SIG-M5 (cell line): ENCODE measurements at regions not wholly inside any gene's neighbourhood (a gene's known extent, or its start where the extent isn't known, plus 50 kb on each side); places are given as distances from the start of the nearest gene placed in this dataset.
"Not testable (repeated sequence)": the region's sequence is repeated elsewhere in the genome, so short reads cannot be mapped to it uniquely, and the experiment has no call there.

Source experiments
- DNase-seq: peaks from one replicate; lab custom pipeline; 2025; lab: John Stamatoyannopoulos, UW

GRCh38 chr16:29310852-29311314 lies 95.6 kb downstream of the NPIPB11 start:
- DNase-seq, result no peak

- not testable (repeated sequence) for DNase-seq
Measured at GRCh38 chr16:29310243-29310642, 96.3 kb downstream of the NPIPB11 start.

DNA sequence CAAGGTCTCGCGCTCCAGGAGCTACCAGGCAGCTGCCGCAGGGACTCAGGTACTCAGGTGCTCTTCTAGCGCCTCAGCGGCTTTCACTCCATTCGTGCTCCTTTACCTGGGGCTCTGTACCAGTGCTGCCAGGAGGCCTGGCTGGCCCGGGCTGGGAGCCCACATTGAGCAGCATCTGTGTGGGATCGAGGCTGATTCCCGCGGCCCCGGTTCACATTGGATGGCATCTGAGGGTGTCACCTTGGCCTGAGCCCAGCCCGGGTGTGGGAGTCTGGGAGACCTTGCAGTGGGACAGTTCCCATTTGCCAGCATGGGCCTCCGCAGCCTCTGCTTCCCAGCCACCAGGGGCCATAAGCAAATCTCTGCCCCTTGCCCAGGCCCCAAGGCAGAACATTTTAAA lies 96.9 kb downstream of the NPIPB11 start:
- not testable (repeated sequence) for DNase-seq

- DNase-seq, result no peak
Measured at GRCh38 chr16:29308644-29309546, 97.6 kb downstream of the NPIPB11 start.

GRCh38 chr16:29307598-29308507 lies 98.7 kb downstream of the NPIPB11 start:
- no peak for DNase-seq

GRCh38 chr16:29306943-29307597 lies 99.4 kb downstream of the NPIPB11 start:
- no peak for DNase-seq

GRCh38 chr16:29306201-29306600 lies 100.3 kb downstream of the NPIPB11 start:
- no peak for DNase-seq

DNA sequence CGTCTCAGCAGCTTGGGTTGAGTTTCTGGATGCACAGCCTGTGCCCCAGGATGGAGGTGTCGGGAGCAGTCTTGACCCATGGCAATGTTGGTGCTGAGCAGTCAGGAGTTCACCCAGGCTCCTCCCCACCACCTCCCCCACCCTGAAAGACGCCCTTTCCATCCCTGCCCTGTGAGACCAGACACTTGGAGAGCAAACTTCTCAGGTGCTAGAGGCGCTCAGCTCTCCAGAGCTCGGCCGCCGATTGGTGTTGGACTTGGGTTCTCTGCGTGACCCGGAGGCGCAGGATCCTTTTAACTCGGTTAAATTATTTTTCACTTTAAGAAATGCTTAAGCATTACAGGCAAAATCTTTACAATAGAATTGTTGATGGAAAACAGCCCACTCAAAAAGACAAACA lies 101.5 kb downstream of the NPIPB11 start:
- DNase-seq, result not testable (repeated sequence)

GRCh38 chr16:29304251-29304650 lies 102.3 kb downstream of the NPIPB11 start:
- DNase-seq, result no peak

DNA sequence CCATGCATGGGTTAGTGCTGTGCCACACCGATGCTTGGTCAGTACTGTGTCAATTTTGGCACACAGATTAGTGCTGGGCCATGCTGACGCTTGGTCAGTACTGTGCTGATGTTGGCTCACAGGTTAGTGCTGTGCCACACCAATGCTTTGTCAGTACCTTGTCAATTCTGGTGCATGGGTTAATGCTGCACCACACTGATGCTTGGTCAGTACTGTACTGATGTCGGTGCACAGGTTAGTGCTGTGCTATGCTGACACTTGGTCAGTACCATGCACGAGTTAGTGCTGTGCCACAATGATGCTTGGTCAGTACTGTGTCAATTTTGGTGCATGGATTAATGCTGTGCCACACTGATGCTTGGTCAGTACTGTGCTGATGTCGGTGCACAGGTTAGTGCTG lies 103.0 kb downstream of the NPIPB11 start:
- DNase-seq, result no peak

GRCh38 chr16:29302976-29303375 lies 103.5 kb downstream of the NPIPB11 start:
- no peak for DNase-seq

DNA sequence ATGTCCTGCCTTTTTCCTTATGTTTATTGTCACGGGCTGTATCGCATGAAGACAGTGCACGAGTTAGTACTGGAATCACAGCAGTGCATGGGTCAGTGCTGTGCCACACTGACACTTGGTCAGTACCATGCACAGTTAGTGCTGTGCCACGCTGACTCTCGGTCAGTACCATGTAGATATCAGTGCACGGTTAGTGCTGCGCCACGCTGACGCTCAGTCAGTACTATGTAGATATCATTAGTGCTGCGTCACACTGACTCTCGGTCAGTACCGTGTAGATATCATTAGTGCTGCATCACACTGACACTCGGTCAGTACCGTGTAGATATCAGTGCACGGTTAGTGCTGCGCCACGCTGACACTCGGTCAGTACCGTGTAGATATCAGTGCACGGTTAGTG lies 104.1 kb downstream of the NPIPB11 start:
- DNase-seq, result not testable (repeated sequence)

GRCh38 chr16:29301662-29302285 lies 104.7 kb downstream of the NPIPB11 start:
- DNase-seq, result not testable (repeated sequence)

DNA sequence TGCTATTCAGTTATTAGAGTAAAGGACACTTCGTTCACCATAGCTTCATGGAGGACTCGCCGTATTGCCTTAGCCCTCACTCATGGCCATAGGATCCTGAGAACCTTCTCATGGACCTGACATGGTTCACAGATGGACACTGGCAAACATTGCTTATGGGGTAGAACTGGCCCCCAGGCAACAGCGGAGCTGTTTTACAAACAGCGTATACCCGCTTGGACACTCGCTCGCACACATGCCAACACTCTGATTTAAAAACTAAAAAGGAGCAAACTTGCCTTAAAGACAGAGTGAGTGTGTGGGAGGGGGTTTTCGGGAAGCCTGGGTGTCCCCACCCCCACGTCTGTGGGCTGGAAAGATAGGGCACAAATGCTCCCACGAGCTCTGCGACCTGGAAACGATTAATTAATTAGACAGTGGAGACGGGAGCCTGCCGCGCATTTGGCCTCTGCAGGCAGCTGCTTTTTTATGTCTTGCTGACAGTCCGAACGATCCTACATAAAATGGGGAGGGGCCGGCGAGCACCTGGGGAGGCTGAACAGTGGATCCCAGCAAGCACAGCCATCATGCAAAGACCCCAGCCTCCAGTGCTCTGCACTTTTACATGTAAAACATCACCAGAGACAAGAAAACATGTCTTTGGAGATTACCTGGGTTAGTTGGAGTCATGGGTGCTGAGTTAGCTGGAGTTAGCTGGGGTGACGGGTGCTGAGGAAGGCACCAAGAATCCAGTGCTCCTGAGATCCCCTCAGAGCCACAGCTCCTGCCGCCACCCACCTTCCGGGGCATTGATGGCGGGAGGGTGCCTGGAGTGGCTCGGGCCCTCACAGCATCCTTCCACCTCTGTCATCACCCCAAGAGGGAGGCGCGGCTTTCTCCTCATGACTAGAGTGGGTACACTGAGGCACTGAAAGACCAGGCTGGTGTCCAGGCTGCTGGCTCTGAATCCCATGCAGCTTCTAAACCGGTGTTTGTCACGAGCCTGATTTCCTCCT lies 105.7 kb downstream of the NPIPB11 start:
- not testable (repeated sequence) for DNase-seq

DNA sequence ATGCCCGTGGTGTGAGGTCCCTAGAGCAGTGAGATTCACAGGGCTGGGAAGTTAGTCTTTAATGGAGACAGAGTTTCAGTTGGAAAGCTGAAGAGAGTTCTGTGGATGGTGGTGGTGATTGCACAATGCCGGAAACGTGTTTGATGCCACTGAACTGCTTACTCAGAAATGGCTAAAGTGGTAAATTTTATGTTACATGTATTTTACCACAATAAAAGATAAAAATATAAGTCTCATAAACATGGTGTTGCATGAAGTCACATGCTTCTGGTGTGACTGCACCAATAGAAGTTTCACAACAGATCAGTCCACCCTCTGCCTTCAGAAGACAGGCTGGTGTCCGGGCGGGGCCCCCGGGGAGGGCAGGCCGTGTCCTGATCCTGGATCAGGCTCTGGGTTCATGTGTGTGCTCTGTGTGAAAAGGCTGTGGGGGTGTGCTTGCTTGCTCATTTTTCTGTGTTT lies 106.5 kb downstream of the NPIPB11 start:
- DNase-seq, result not testable (repeated sequence)

DNA sequence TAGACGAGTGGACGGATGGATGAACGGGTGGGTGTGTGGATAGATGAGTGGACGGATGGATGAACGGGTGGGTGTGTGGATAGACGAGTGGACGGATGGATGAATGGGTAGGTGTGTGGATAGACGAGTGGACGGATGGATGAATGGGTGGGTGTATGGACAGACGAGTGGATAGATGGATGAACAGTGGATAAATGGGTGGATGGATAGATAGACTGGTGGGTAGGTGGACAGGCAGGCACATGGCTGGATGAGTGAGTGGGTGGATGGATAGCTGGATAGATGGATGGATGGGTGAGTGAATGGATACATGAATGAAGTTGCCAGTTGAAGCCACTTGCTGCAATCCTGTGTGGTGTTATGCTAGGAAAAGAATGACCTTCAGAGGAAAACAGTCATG lies 107.5 kb downstream of the NPIPB11 start:
- not testable (repeated sequence) for DNase-seq

- DNase-seq, result not testable (repeated sequence)
Measured at GRCh38 chr16:29298307-29298706, 108.2 kb downstream of the NPIPB11 start.

- DNase-seq, result not testable (repeated sequence)
Measured at GRCh38 chr16:29297809-29298177, 108.7 kb downstream of the NPIPB11 start.

DNA sequence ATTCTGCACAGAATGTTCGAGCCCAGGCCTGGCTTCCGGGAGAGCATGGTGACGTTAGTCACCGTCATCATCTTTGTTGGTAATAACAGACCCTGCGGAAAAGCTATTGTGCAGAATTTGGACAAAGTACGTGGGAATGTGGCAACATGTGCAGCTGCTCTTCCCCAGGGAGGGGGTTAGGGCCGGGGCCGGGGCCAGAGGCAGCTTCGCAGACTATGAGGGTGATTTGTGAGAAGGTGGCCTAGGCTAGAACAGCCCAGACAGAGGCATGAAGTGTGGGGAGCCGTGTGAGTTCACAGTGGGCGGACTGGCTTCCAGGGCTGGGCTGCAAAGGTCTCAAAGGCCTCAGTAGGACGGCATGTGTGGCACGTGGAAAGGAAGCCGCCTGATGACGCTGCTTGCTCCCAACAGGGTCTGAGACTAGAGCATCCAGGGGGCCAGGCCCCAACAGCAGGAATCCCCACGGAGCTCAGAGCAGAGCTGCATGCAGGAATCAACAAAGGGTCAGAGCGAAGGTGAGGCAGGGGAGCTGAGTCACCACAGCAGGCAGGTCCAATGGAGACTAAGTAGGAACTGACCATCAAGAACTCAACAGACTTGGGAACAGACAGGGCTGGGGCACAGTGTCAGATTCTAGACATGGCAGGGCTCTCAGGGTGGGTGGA lies 109.2 kb downstream of the NPIPB11 start:
- DNase-seq, result not testable (repeated sequence)

- DNase-seq, result not testable (repeated sequence)
Measured at GRCh38 chr16:29296176-29296575, 110.3 kb downstream of the NPIPB11 start.
